Motor neuron (in vitro differentiated cells): ENCODE measurements at regions not wholly inside any gene's neighbourhood (a gene's known extent, or its start where the extent isn't known, plus 50 kb on each side); places are given as distances from the start of the nearest gene placed in this dataset.
"Not testable (repeated sequence)": the region's sequence is repeated elsewhere in the genome, so short reads cannot be mapped to it uniquely, and the experiment has no call there.

Source experiments
- ATAC-seq, 8 experiments: fragments of 200-7000 bp; cut with Tn5 transposase; replicated peaks in 6 of 8; 2 replicates each; pipeline ENCODE4 v1.8.0; 2021; ENCODE audit warnings: mild to moderate bottlenecking in 8 of 8, moderate library complexity in 8 of 8
- H3K27ac ChIP-seq, 2 donors: fragments of 250-450 bp; sonication (Bioruptor Pico); 2 replicates each; pipeline ENCODE4 v1.9.0; 2021; ENCODE audit warnings: antibody characterized with exemption in 2 of 2, mild to moderate bottlenecking in 2 of 2, moderate library complexity in 1 of 2
- H3K4me1 ChIP-seq, 2 donors: fragments of 250-450 bp; sonication (Bioruptor Pico); replicated peaks in 1 of 2; 2 replicates each; pipeline ENCODE4 v1.6.1; 2021; ENCODE audit warnings: antibody characterized with exemption in 2 of 2, mild to moderate bottlenecking in 2 of 2, moderate library complexity in 1 of 2
- H3K4me3 ChIP-seq, 5 donors: fragments of 250-450 bp; sonication (Bioruptor Pico); 2 replicates each; pipeline ENCODE4 v1.9.0; 2021; ENCODE audit warnings: antibody characterized with exemption in 5 of 5, mild to moderate bottlenecking in 5 of 5, moderate library complexity in 4 of 5
- WGBS, 10 experiments: fragments of 450-650 bp; shearing (Covaris generic); methylation state at CpG; one replicate each; pipeline ENCODE4 v1.0.0; 2022; 5-methylcytosine and 5-hydroxymethylcytosine counted together
- in situ Hi-C, 9 experiments: fragments of 400-800 bp; cut with MboI; loops; one replicate each; pipeline ENCODE4 v1.15.0; 2021; ENCODE audit warnings: low sequenced_read_pairs in 9 of 9, low pct_unique_long_range_greater_than_20kb in 2 of 9; ENCODE audit not compliant: unreplicated experiment in 9 of 9

GRCh38 chr3:125681906-125682305 lies 86.6 kb upstream of the OSBPL11 start:
- no CpG with 5 or more reads among the region's 5 CpGs for WGBS, 10 experiments
- H3K27ac ChIP-seq, H3K4me3 ChIP-seq, H3K4me1 ChIP-seq, in situ Hi-C loops: not testable (repeated sequence)
- ATAC-seq = peak in 1 of 8 experiments; percentile 54

- in situ Hi-C loops, H3K27ac ChIP-seq, H3K4me3 ChIP-seq, H3K4me1 ChIP-seq: not testable (repeated sequence)
- ATAC-seq = peak in 3 of 8 experiments; percentile 41 to 82 (median 47)
- WGBS, 10 experiments = 20 to 100% (median 80%) methylated on average over 1 to 4 of the region's 4 CpGs; no CpG with 5 or more reads in 5 of the 10 experiments
These were observed 87.3 kb upstream of the OSBPL11 start for GRCh38 chr3:125682610-125683009.

GRCh38 chr3:125683067-125683829 lies 88.0 kb upstream of the OSBPL11 start:
- Histone ChIP-seq H3K27ac (no peak overlapping the region), H3K4me3 (no peak overlapping the region), H3K4me1 (no peaks in the 10 kb centered on the region)
- 20 to 83% (median 80%) methylated on average over 1 to 2 of the region's 9 CpGs; no CpG with 5 or more reads in 7 of the 10 experiments for WGBS, 10 experiments
- ATAC-seq = peak in 1 of 8 experiments; percentile 6
- in situ Hi-C loops = no loop called here

GRCh38 chr3:125684199-125684598 lies 88.9 kb upstream of the OSBPL11 start:
- H3K4me3 ChIP-seq = no peak overlapping the region
- H3K4me1 ChIP-seq = no peaks in the 10 kb centered on the region
- 70 to 100% methylated on average over 2 to 5 of the region's 11 CpGs; no CpG with 5 or more reads in 8 of the 10 experiments for WGBS, 10 experiments
- no peak overlapping the region for H3K27ac ChIP-seq
- ATAC-seq = peak in 6 of 8 experiments; percentile 61 to 87 (median 74)
- in situ Hi-C loops = no loop called here

GRCh38 chr3:125685741-125686140 lies 90.4 kb upstream of the OSBPL11 start:
- 13 to 100% (median 83%) methylated on average over 1 to 2 of the region's 2 CpGs; no CpG with 5 or more reads in 1 of the 10 experiments for WGBS, 10 experiments
- H3K4me1 ChIP-seq, ATAC-seq, H3K4me3 ChIP-seq, in situ Hi-C loops, H3K27ac ChIP-seq: not testable (repeated sequence)

- Histone ChIP-seq H3K27ac (no peak overlapping the region), H3K4me3 (no peak overlapping the region), H3K4me1 (peaks cover 0 to 14% of the 10 kb centered on the region in 2 donors)
- WGBS, 10 experiments = 20 to 100% (median 89%) methylated on average over 1 to 5 of the region's 13 CpGs; no CpG with 5 or more reads in 7 of the 10 experiments
- in situ Hi-C loops = no loop called here
- no peak for ATAC-seq
These were observed 97.1 kb upstream of the OSBPL11 start for GRCh38 chr3:125692361-125692760.

GRCh38 chr3:125693887-125694286 lies 98.6 kb upstream of the OSBPL11 start:
- Histone ChIP-seq H3K27ac (no peak overlapping the region), H3K4me3 (no peak overlapping the region), H3K4me1 (peaks cover 0 to 14% of the 10 kb centered on the region in 2 donors)
- no peak for ATAC-seq
- in situ Hi-C loops = no loop called here
- 70 to 93% (median 87%) methylated on average over 2 to 10 of the region's 10 CpGs; no CpG with 5 or more reads in 1 of the 10 experiments for WGBS, 10 experiments

- H3K4me1 ChIP-seq = peaks cover 0 to 14% of the 10 kb centered on the region in 2 donors
- no peak overlapping the region for H3K4me3 ChIP-seq
- no peak overlapping the region for H3K27ac ChIP-seq
- in situ Hi-C loops = no loop called here
- 42 to 100% (median 70%) methylated on average over 1 to 10 of the region's 14 CpGs; no CpG with 5 or more reads in 1 of the 10 experiments for WGBS, 10 experiments
- peak in 1 of 8 experiments; percentile 32 for ATAC-seq
These were observed 99.5 kb upstream of the OSBPL11 start for GRCh38 chr3:125694761-125695294.

GRCh38 chr3:125695688-125696087 lies 100.4 kb upstream of the OSBPL11 start:
- Histone ChIP-seq H3K4me1 (peaks cover 0 to 14% of the 10 kb centered on the region in 2 donors), H3K27ac (no peak overlapping the region), H3K4me3 (no peak overlapping the region)
- in situ Hi-C loops = no loop called here
- no peak for ATAC-seq
- 79 to 100% (median 94%) methylated on average over 2 to 6 of the region's 6 CpGs; no CpG with 5 or more reads in 3 of the 10 experiments for WGBS, 10 experiments

GRCh38 chr3:125697126-125697525 lies 101.8 kb upstream of the OSBPL11 start:
- H3K4me3 ChIP-seq, in situ Hi-C loops, H3K27ac ChIP-seq, ATAC-seq: not testable (repeated sequence)
- peaks cover 0 to 14% of the 10 kb centered on the region in 2 donors for H3K4me1 ChIP-seq
- 75% methylated on average over 2 of the region's 2 CpGs; no CpG with 5 or more reads in 9 of the 10 experiments for WGBS, 10 experiments

- H3K27ac ChIP-seq, in situ Hi-C loops, ATAC-seq, H3K4me3 ChIP-seq: not testable (repeated sequence)
- H3K4me1 ChIP-seq = peaks cover 0 to 14% of the 10 kb centered on the region in 2 donors
- whole genome bisulfite sequencing, 10 experiments = 38 to 100% (median 90%) methylated on average over 1 to 3 of the region's 13 CpGs; no CpG with 5 or more reads in 5 of the 10 experiments
These were observed 102.8 kb upstream of the OSBPL11 start for GRCh38 chr3:125697979-125698640.

GRCh38 chr3:125715651-125716050 lies 120.4 kb upstream of the OSBPL11 start:
- ATAC-seq = no peak

GRCh38 chr3:125732151-125732550 lies 136.9 kb upstream of the OSBPL11 start:
- H3K4me3 ChIP-seq, H3K4me1 ChIP-seq, in situ Hi-C loops, ATAC-seq, H3K27ac ChIP-seq: not testable (repeated sequence)
- WGBS, 10 experiments = 0 to 88% (median 50%) methylated on average over 1 to 7 of the region's 11 CpGs; no CpG with 5 or more reads in 4 of the 10 experiments

More at GRCh38 chr3:125715651-125716050, 120.4 kb upstream of the OSBPL11 start:
- H3K27ac ChIP-seq = no peak overlapping the region
- 80 to 98% methylated on average over 1 to 8 of the region's 24 CpGs; no CpG with 5 or more reads in 8 of the 10 experiments for WGBS, 10 experiments
- peaks cover 0 to 3% of the 10 kb centered on the region in 2 donors for H3K4me1 ChIP-seq
- in situ Hi-C loops = no loop called here
- no peak overlapping the region for H3K4me3 ChIP-seq
